GM06990 (cell line): ENCODE measurements at regions not wholly inside any gene's neighbourhood (a gene's known extent, or its start where the extent isn't known, plus 50 kb on each side); places are given as distances from the start of the nearest gene placed in this dataset.

Experiments used
- DNase-seq: peaks from one replicate; pipeline ENCODE4 v3.0.0-alpha.2; 2011; ENCODE audit not compliant: insufficient read length; ENCODE audit errors: extremely low read depth
- H3K27me3 ChIP-seq: replicated peaks from 2 replicates; pipeline ENCODE4 v1.6.0; 2011; ENCODE audit warnings: low read length; ENCODE audit not compliant: control insufficient read depth, insufficient read depth
- H3K36me3 ChIP-seq: 2 replicates; pipeline ENCODE4 v1.5.1; 2011; ENCODE audit warnings: low read length; ENCODE audit not compliant: control insufficient read depth, insufficient read depth
- H3K4me3 ChIP-seq: replicated peaks from 2 replicates; pipeline ENCODE4 v1.5.1; 2011; ENCODE audit warnings: low read depth, mild to moderate bottlenecking, control low read depth, low read length
- TF ChIP-seq, protein P1 (sequence below): IDR thresholded peaks from 2 replicates; pipeline ENCODE4 v1.5.1; 2011; ENCODE audit warnings: low read length, control low read depth, mild to moderate bottlenecking, inconsistent platforms; ENCODE audit not compliant: insufficient read depth, poor library complexity, severe bottlenecking

- DNase-seq, result no peak
- H3K36me3 ChIP-seq, result no peaks in the 10 kb centered on the region
- no peaks in the 10 kb centered on the region for H3K27me3 ChIP-seq
- TF ChIP-seq, protein P1, sequence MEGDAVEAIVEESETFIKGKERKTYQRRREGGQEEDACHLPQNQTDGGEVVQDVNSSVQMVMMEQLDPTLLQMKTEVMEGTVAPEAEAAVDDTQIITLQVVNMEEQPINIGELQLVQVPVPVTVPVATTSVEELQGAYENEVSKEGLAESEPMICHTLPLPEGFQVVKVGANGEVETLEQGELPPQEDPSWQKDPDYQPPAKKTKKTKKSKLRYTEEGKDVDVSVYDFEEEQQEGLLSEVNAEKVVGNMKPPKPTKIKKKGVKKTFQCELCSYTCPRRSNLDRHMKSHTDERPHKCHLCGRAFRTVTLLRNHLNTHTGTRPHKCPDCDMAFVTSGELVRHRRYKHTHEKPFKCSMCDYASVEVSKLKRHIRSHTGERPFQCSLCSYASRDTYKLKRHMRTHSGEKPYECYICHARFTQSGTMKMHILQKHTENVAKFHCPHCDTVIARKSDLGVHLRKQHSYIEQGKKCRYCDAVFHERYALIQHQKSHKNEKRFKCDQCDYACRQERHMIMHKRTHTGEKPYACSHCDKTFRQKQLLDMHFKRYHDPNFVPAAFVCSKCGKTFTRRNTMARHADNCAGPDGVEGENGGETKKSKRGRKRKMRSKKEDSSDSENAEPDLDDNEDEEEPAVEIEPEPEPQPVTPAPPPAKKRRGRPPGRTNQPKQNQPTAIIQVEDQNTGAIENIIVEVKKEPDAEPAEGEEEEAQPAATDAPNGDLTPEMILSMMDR, result no peak
- no peak overlapping the region for H3K4me3 ChIP-seq
Observed at GRCh38 chr4:14188214-14188613, 560.7 kb upstream of the BOD1L1 start.

- H3K4me3 ChIP-seq, result no peak overlapping the region
- H3K36me3 ChIP-seq, result no peaks in the 10 kb centered on the region
- TF ChIP-seq, protein P1, result no peak
- H3K27me3 ChIP-seq, result no peaks in the 10 kb centered on the region
- no peak for DNase-seq
Observed at GRCh38 chr4:14193601-14194000, 566.1 kb upstream of the BOD1L1 start.

DNA sequence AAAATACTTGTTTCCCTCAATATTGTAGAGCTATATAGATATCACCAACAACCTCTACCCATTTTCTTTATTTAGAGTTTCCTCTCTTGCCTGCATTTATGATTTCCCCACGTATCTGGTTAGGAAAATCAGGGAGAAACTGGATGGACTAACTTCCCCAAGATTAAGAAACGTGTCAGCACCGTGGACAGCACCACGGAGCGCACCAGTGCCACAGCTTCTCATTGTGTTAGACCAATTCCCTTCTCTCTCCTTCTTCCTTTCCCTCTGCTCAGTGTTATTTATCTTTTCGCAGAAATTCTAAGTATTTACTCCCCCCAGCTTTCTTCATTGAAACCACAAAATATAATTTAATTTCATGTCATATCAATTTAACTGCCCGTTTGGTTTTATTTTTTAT is 568.6 kb upstream of the BOD1L1 start:
- Histone ChIP-seq H3K27me3 (no peaks in the 10 kb centered on the region), H3K4me3 (no peak overlapping the region), H3K36me3 (no peaks in the 10 kb centered on the region)
- TF ChIP-seq, protein P1, result no peak
- no peak for DNase-seq

DNA sequence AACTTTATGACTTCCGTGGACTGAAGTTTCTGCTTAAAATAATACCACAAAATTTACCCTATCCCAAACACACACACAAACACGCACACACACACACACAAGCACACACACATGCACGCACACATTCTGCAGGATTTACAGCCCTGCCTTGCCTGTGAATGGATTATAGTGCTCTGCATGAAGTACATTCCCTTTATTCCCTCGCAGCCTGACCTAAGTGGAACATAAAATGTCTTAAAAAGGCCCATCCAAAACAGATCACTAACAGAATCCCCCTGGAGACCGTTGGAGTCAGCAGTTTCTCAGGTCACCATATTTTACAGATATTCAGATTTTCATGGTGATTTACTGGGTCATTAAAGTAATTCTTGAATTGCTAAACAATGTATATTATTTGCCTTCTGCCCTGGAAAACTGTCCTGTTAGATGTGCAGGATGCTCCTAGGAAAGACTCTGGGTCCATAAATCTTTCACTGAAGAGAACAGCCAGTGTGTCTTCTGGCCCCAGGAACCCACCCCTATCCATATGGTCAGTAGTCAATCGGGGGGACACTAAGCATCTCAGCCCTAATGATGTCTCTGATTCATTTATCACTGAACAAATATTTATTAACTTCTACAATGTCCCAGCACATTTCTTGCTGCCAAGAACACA is 587.7 kb upstream of the BOD1L1 start:
- no peak for DNase-seq
- TF ChIP-seq, protein P1, result no peak
- H3K36me3 ChIP-seq, result no peaks in the 10 kb centered on the region
- no peaks in the 10 kb centered on the region for H3K27me3 ChIP-seq
- no peak overlapping the region for H3K4me3 ChIP-seq

GRCh38 chr4:14217401-14217800 is 589.9 kb upstream of the BOD1L1 start:
- H3K36me3 ChIP-seq, result no peaks in the 10 kb centered on the region
- TF ChIP-seq, protein P1, result no peak
- no peak overlapping the region for H3K4me3 ChIP-seq
- H3K27me3 ChIP-seq, result no peaks in the 10 kb centered on the region
- DNase-seq, result no peak

DNA sequence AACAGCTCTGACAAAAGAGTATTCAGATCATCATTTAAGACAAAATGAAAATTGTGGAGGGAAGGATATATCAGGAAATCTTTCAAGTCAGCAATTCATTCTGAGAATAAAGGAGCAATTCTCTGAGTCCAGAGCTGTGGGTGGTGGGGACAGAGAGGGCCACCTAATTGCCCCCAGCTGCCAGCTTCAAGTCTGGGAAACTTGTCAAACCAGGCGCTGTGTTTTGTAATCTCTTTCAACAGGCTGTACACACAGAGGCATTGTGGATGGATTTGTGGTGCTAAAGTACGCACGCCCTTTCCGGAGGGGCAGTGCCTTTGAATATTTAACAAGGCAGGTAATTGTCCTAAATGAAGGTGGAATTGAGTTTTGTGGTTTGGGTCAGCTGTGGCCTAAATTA is 591.1 kb upstream of the BOD1L1 start:
- Histone ChIP-seq H3K4me3 (no peak overlapping the region), H3K27me3 (no peaks in the 10 kb centered on the region), H3K36me3 (no peaks in the 10 kb centered on the region)
- no peak for DNase-seq
- TF ChIP-seq, protein P1, result no peak
